Coronary artery (tissue), 2 donors: ENCODE measurements at regions not wholly inside any gene's neighbourhood (a gene's known extent, or its start where the extent isn't known, plus 50 kb on each side); places are given as distances from the start of the nearest gene placed in this dataset.

Experiments
- DNase-seq: peaks from one replicate; pipeline ENCODE4 v3.0.0-alpha.2; 2017; ENCODE audit warnings: low spot score
- H3K27ac ChIP-seq, 2 donors: fragments of 200-600 bp; sonication (generic); one replicate each; pipeline ENCODE4 v1.5.1; 2016 to 2019
- H3K4me3 ChIP-seq: fragments of 200-600 bp; sonication (generic); 2 replicates; pipeline ENCODE4 v1.5.1; 2016; ENCODE audit warnings: mild to moderate bottlenecking, moderate library complexity
- CTCF ChIP-seq: fragments of 200-600 bp; sonication (generic); IDR thresholded peaks from one replicate; pipeline ENCODE4 v1.5.1; 2019; ENCODE audit warnings: antibody characterized with exemption

- DNase-seq = no peak
- Histone ChIP-seq H3K4me3 (no peak overlapping the region), H3K27ac (no peak overlapping the region)
- TF ChIP-seq CTCF = no peak
Measured at GRCh38 chr6:66159937-66160336, 452.9 kb upstream of the EYS start.

- no peak for DNase-seq
- TF ChIP-seq CTCF = no peak
- Histone ChIP-seq H3K4me3 (no peak overlapping the region), H3K27ac (no peak overlapping the region)
Measured at GRCh38 chr6:66153247-66153646, 446.2 kb upstream of the EYS start.

GRCh38 chr6:66149132-66149531 is 442.1 kb upstream of the EYS start:
- Histone ChIP-seq H3K27ac (no peak overlapping the region), H3K4me3 (no peak overlapping the region)
- no peak for TF ChIP-seq CTCF
- DNase-seq = no peak

- TF ChIP-seq CTCF = no peak
- H3K27ac ChIP-seq = no peak overlapping the region
- no peak for DNase-seq
- H3K4me3 ChIP-seq = no peak overlapping the region
Measured at GRCh38 chr6:66145867-66146266, 438.8 kb upstream of the EYS start.

GRCh38 chr6:66134021-66134420 is 427.0 kb upstream of the EYS start:
- TF ChIP-seq CTCF = no peak
- no peak for DNase-seq
- no peak overlapping the region for H3K4me3 ChIP-seq
- no peak overlapping the region for H3K27ac ChIP-seq

- DNase-seq = no peak
- no peak overlapping the region for H3K4me3 ChIP-seq
- TF ChIP-seq CTCF = no peak
- H3K27ac ChIP-seq = no peak overlapping the region
Measured at GRCh38 chr6:66128656-66129055, 421.6 kb upstream of the EYS start.

GRCh38 chr6:66128243-66128642 is 421.2 kb upstream of the EYS start:
- no peak for DNase-seq
- no peak overlapping the region for H3K27ac ChIP-seq
- no peak overlapping the region for H3K4me3 ChIP-seq
- no peak for TF ChIP-seq CTCF
